Fibroblast of mammary gland (primary cell): ENCODE measurements at regions not wholly inside any gene's neighbourhood (a gene's known extent, or its start where the extent isn't known, plus 50 kb on each side); places are given as distances from the start of the nearest gene placed in this dataset.
A peak's percentile ranks its signal among the peaks of the same experiment; 100 is the strongest.

Experiments
- DNase-seq: peaks from one replicate; pipeline ENCODE4 v3.0.0-alpha.2; 2010; ENCODE audit warnings: low read depth
- H3K4me3 ChIP-seq: 2 replicates; pipeline ENCODE4 v1.5.1; 2011; ENCODE audit warnings: low read depth, mild to moderate bottlenecking, low read length, moderate library complexity; ENCODE audit not compliant: control insufficient read depth
- TF ChIP-seq, protein P1 (sequence below): conservative IDR thresholded peaks from 2 replicates; pipeline ENCODE4 v1.5.1; 2011; ENCODE audit warnings: low read depth, low read length, inconsistent platforms; ENCODE audit not compliant: control insufficient read depth, insufficient read depth

DNA sequence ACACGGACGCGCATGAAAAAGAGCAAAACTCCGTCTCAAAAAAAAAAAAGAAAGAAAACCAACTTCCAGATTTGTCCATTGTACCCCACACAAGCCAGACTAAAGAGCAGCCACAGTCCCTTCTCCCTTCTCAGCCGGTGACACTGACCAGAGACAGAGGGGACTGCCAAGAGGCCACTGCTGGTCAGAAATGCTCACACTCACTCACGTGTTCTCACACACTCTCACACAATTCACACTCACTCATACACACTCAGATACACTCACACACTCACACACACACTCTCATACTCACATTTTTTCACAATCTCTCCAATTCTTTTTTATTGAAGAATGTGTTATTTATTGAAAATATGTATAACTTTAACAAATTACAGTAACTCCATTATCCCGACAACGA is 90.8 kb upstream of the RAB4A start:
- TF ChIP-seq, protein P1, sequence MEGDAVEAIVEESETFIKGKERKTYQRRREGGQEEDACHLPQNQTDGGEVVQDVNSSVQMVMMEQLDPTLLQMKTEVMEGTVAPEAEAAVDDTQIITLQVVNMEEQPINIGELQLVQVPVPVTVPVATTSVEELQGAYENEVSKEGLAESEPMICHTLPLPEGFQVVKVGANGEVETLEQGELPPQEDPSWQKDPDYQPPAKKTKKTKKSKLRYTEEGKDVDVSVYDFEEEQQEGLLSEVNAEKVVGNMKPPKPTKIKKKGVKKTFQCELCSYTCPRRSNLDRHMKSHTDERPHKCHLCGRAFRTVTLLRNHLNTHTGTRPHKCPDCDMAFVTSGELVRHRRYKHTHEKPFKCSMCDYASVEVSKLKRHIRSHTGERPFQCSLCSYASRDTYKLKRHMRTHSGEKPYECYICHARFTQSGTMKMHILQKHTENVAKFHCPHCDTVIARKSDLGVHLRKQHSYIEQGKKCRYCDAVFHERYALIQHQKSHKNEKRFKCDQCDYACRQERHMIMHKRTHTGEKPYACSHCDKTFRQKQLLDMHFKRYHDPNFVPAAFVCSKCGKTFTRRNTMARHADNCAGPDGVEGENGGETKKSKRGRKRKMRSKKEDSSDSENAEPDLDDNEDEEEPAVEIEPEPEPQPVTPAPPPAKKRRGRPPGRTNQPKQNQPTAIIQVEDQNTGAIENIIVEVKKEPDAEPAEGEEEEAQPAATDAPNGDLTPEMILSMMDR = no peak
- DNase-seq = no peak
- H3K4me3 ChIP-seq = no peak overlapping the region

DNA sequence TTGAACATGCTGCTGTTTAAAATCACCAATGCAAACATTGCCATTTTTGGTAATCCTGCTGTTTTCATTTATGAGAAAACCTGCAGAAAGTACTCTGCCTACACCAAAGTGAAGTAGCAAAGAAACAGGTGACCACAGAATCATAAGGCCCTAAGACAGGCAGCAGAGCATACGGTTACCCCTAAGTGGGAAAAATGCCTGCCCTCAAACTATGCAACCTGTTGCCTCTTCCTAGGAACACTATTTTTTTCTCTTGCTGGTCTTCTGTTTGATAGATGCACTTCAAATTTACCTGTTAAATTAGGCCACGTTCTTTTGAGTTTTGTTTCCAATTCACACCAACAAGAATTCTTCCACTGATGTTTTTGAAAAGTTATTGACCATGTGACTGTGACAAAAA is 89.5 kb upstream of the RAB4A start:
- TF ChIP-seq, protein P1 = no peak
- no peak for DNase-seq
- no peak overlapping the region for H3K4me3 ChIP-seq

DNA sequence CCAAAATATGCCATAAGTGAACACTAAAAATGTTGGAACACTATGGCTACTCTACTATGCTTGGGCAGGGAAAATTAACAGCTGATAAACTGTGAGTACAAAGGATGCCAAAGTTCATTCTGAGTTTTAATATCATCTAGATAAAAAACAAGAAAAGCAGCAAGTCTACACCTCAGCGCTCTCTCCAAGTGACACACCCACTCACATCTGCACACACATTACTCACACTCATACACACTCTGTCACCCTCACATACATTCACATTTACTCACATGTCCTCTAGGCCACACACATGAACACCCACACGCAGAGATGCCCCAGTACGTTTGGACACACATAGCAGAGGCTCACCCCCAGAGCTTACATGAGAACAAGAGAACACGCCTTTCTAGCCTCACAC is 87.3 kb upstream of the RAB4A start:
- DNase-seq = no peak
- TF ChIP-seq, protein P1 = no peak
- H3K4me3 ChIP-seq = no peak overlapping the region

- H3K4me3 ChIP-seq = no peak overlapping the region
- DNase-seq = no peak
- TF ChIP-seq, protein P1 = no peak
Measured at GRCh38 chr1:229184066-229184465, 86.8 kb upstream of the RAB4A start.

DNA sequence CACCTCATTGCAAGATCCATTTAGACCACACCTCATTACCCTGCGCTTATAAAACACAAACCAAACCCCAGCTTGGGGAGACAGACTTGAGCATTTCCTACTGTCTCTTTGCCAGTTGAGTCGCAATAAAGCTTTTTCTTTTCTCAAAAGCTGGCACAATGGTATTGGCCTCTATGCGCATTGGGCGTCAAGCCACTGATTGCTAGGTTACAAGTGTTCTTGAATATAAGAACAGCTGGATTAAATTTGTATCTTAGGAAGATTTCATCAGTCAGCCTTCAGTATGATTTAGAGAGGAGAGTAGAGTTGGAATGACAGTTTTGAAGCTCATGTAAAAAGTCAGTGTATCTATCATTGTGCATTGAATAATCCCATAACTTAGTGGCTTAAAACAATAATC is 84.9 kb upstream of the RAB4A start:
- H3K4me3 ChIP-seq = no peak overlapping the region
- DNase-seq = peak; percentile 52
- TF ChIP-seq, protein P1 = no peak

- no peak overlapping the region for H3K4me3 ChIP-seq
- TF ChIP-seq, protein P1 = no peak
- peak; percentile 52 for DNase-seq
Measured at GRCh38 chr1:229186373-229187056, 84.4 kb upstream of the RAB4A start.
